ENCODE measurements at regions not wholly inside any gene's neighbourhood (a gene's known extent, or its start where the extent isn't known, plus 50 kb on each side); places are given as distances from the start of the nearest gene placed in this dataset.

GRCh38 chr1:231094421-231094820 lies 54.4 kb upstream of the FAM89A start:
- DNase-seq (ENCODE audit: low spot score) (no peak), ATAC-seq (ENCODE audit: insufficient number of reproducible peaks, low FRiP score, low read depth) (no peak)
- TF ChIP-seq CTCF (IDR thresholded peaks at IDR 0.05) = no peak
- H3K27me3 ChIP-seq (replicated peaks; ENCODE audit: insufficient read depth) = no peaks in the 10 kb centered on the region
- H3K27ac ChIP-seq = no peak overlapping the region
- no peak overlapping the region for H3K4me3 ChIP-seq
- no peaks in the 10 kb centered on the region for H3K36me3 ChIP-seq
- H3K4me1 ChIP-seq (ENCODE audit: control insufficient read depth in 1 of 2, low read depth in 2 of 2) = no peaks in the 10 kb centered on the region
- H3K9me3 ChIP-seq = no peaks in the 10 kb centered on the region

GRCh38 chr1:231093156-231093922 lies 53.3 kb upstream of the FAM89A start:
- Histone ChIP-seq H3K27me3 (replicated peaks; ENCODE audit: insufficient read depth) (no peaks in the 10 kb centered on the region), H3K9me3 (no peaks in the 10 kb centered on the region), H3K27ac (no peak overlapping the region), H3K4me3 (no peak overlapping the region), H3K4me1 (ENCODE audit: control insufficient read depth in 1 of 2, low read depth in 2 of 2) (no peaks in the 10 kb centered on the region), H3K36me3 (no peaks in the 10 kb centered on the region)
- ATAC-seq (ENCODE audit: insufficient number of reproducible peaks, low FRiP score, low read depth) (no peak), DNase-seq (ENCODE audit: low spot score) (no peak)
- TF ChIP-seq CTCF (IDR thresholded peaks at IDR 0.05) = no peak

- no peak overlapping the region for H3K27ac ChIP-seq
- ATAC-seq (ENCODE audit: insufficient number of reproducible peaks, low FRiP score, low read depth) (no peak), DNase-seq (ENCODE audit: low spot score) (no peak)
- TF ChIP-seq CTCF (IDR thresholded peaks at IDR 0.05) = no peak
- H3K4me3 ChIP-seq = no peak overlapping the region
- H3K9me3 ChIP-seq = no peaks in the 10 kb centered on the region
- no peaks in the 10 kb centered on the region for H3K27me3 ChIP-seq (replicated peaks; ENCODE audit: insufficient read depth)
- no peaks in the 10 kb centered on the region for H3K4me1 ChIP-seq (ENCODE audit: control insufficient read depth in 1 of 2, low read depth in 2 of 2)
- H3K36me3 ChIP-seq = no peaks in the 10 kb centered on the region
Observed at GRCh38 chr1:231092380-231092779, 52.3 kb upstream of the FAM89A start.

GRCh38 chr1:231091831-231092301 lies 51.8 kb upstream of the FAM89A start:
- TF ChIP-seq CTCF (IDR thresholded peaks at IDR 0.05) = no peak
- Histone ChIP-seq H3K27ac (no peak overlapping the region), H3K4me3 (no peak overlapping the region), H3K27me3 (replicated peaks; ENCODE audit: insufficient read depth) (no peaks in the 10 kb centered on the region), H3K36me3 (no peaks in the 10 kb centered on the region), H3K9me3 (no peaks in the 10 kb centered on the region), H3K4me1 (ENCODE audit: control insufficient read depth in 1 of 2, low read depth in 2 of 2) (no peaks in the 10 kb centered on the region)
- ATAC-seq (ENCODE audit: insufficient number of reproducible peaks, low FRiP score, low read depth) (no peak), DNase-seq (ENCODE audit: low spot score) (no peak)

- no peak for TF ChIP-seq CTCF (IDR thresholded peaks at IDR 0.05)
- DNase-seq (ENCODE audit: low spot score) (no peak), ATAC-seq (ENCODE audit: insufficient number of reproducible peaks, low FRiP score, low read depth) (no peak)
- Histone ChIP-seq H3K4me1 (ENCODE audit: control insufficient read depth in 1 of 2, low read depth in 2 of 2) (no peaks in the 10 kb centered on the region), H3K27me3 (replicated peaks; ENCODE audit: insufficient read depth) (no peaks in the 10 kb centered on the region), H3K36me3 (no peaks in the 10 kb centered on the region), H3K27ac (no peak overlapping the region), H3K9me3 (no peaks in the 10 kb centered on the region), H3K4me3 (no peak overlapping the region)
Observed at GRCh38 chr1:231091415-231091814, 51.4 kb upstream of the FAM89A start.

All from thoracic aorta (tissue), 2 donors.